Peyer's patch (tissue), 4 donors: ENCODE measurements at regions not wholly inside any gene's neighbourhood (a gene's known extent, or its start where the extent isn't known, plus 50 kb on each side); places are given as distances from the start of the nearest gene placed in this dataset.

Experiments used
- DNase-seq, 3 donors: peaks; one replicate each; pipeline ENCODE4 v3.0.0-alpha.2; 2017 to 2019
- H3K27ac ChIP-seq, 4 donors: fragments of 200-600 bp; sonication (generic); one replicate each; pipeline ENCODE4 v1.5.1; 2016 to 2019
- H3K27me3 ChIP-seq, 2 donors: fragments of 200-600 bp; sonication (generic); one replicate each; pipeline ENCODE4 v1.5.1; 2019
- H3K36me3 ChIP-seq, 3 donors: fragments of 200-600 bp; sonication (generic); one replicate each; pipeline ENCODE4 v1.5.1; 2016 to 2019
- H3K4me1 ChIP-seq, 4 donors: fragments of 200-600 bp; sonication (generic); one replicate each; pipeline ENCODE4 v1.5.1; 2016 to 2019
- H3K4me3 ChIP-seq, 4 donors: fragments of 200-600 bp; sonication (generic); 1 replicate in 3 of 4; 2 replicates in 1 of 4; pipeline ENCODE4 v1.5.1; 2016 to 2019; ENCODE audit warnings: mild to moderate bottlenecking in 1 of 4
- H3K9me3 ChIP-seq, 4 donors: fragments of 200-600 bp; sonication (generic); one replicate each; pipeline ENCODE4 v1.5.1; 2016 to 2019; ENCODE audit warnings: mild to moderate bottlenecking in 1 of 4
- CTCF ChIP-seq, 6 experiments: fragments of 450-650 bp in 4 of 6; fragments of 200-600 bp in 2 of 6; sonication (generic) in 1 of 6; IDR thresholded peaks; one replicate each; pipeline ENCODE4 v1.5.1; 2017 to 2019; ENCODE audit warnings: antibody characterized with exemption in 6 of 6, mild to moderate bottlenecking in 3 of 6, moderate library complexity in 1 of 6
- POLR2A ChIP-seq, 2 donors: fragments of 450-650 bp; IDR thresholded peaks; one replicate each; pipeline ENCODE4 v1.5.1; 2017; ENCODE audit warnings: antibody characterized with exemption in 2 of 2, mild to moderate bottlenecking in 2 of 2, moderate library complexity in 2 of 2

GRCh38 chr14:22487941-22488340, 101.1 kb downstream of the DAD1 start:
- Histone ChIP-seq H3K4me1 (no peaks in the 10 kb centered on the region), H3K36me3 (no peaks in the 10 kb centered on the region), H3K4me3 (no peak overlapping the region), H3K27me3 (no peaks in the 10 kb centered on the region), H3K27ac (peak overlapping the region in 2 of 4 donors; percentile 62 to 75), H3K9me3 (no peaks in the 10 kb centered on the region)
- TF ChIP-seq POLR2A (IDR thresholded peaks at IDR 0.05) (no peak), CTCF (IDR thresholded peaks at IDR 0.05) (no peak)
- DNase-seq: no peak

GRCh38 chr14:22487401-22487800, 101.6 kb downstream of the DAD1 start:
- H3K9me3 ChIP-seq: no peaks in the 10 kb centered on the region
- TF ChIP-seq CTCF (IDR thresholded peaks at IDR 0.05) (no peak), POLR2A (IDR thresholded peaks at IDR 0.05) (no peak)
- no peak for DNase-seq
- H3K27me3 ChIP-seq: no peaks in the 10 kb centered on the region
- no peaks in the 10 kb centered on the region for H3K36me3 ChIP-seq
- H3K27ac ChIP-seq: peak overlapping the region in 1 of 4 donors; percentile 62
- no peaks in the 10 kb centered on the region for H3K4me1 ChIP-seq
- H3K4me3 ChIP-seq: no peak overlapping the region

- no peak for DNase-seq
- peak overlapping the region in 2 of 4 donors; percentile 38 to 74 for H3K27ac ChIP-seq
- H3K36me3 ChIP-seq: no peaks in the 10 kb centered on the region
- no peak overlapping the region for H3K4me3 ChIP-seq
- H3K27me3 ChIP-seq: no peaks in the 10 kb centered on the region
- no peaks in the 10 kb centered on the region for H3K9me3 ChIP-seq
- TF ChIP-seq CTCF (IDR thresholded peaks at IDR 0.05): no peak
- TF ChIP-seq POLR2A (IDR thresholded peaks at IDR 0.05): no peak
- H3K4me1 ChIP-seq: no peaks in the 10 kb centered on the region
These were observed 102.3 kb downstream of the DAD1 start for GRCh38 chr14:22486675-22487074.

GRCh38 chr14:22485649-22486048, 103.4 kb downstream of the DAD1 start:
- no peak for TF ChIP-seq CTCF (IDR thresholded peaks at IDR 0.05)
- TF ChIP-seq POLR2A (IDR thresholded peaks at IDR 0.05): no peak
- Histone ChIP-seq H3K27ac (peak overlapping the region in 2 of 4 donors; percentile 38 to 74), H3K9me3 (no peaks in the 10 kb centered on the region), H3K4me3 (no peak overlapping the region), H3K36me3 (no peaks in the 10 kb centered on the region), H3K27me3 (no peaks in the 10 kb centered on the region), H3K4me1 (no peaks in the 10 kb centered on the region)
- no peak for DNase-seq

- Histone ChIP-seq H3K36me3 (no peaks in the 10 kb centered on the region), H3K4me1 (no peaks in the 10 kb centered on the region), H3K27ac (peak overlapping the region in 2 of 4 donors; percentile 61 to 74), H3K27me3 (no peaks in the 10 kb centered on the region), H3K4me3 (no peak overlapping the region), H3K9me3 (no peaks in the 10 kb centered on the region)
- DNase-seq: no peak
- no peak for TF ChIP-seq CTCF (IDR thresholded peaks at IDR 0.05)
- no peak for TF ChIP-seq POLR2A (IDR thresholded peaks at IDR 0.05)
These were observed 103.8 kb downstream of the DAD1 start for GRCh38 chr14:22485178-22485577.

- Histone ChIP-seq H3K4me3 (no peak overlapping the region), H3K27ac (peak overlapping the region in 2 of 4 donors; percentile 61 to 74), H3K27me3 (no peaks in the 10 kb centered on the region), H3K36me3 (no peaks in the 10 kb centered on the region), H3K4me1 (no peaks in the 10 kb centered on the region), H3K9me3 (no peaks in the 10 kb centered on the region)
- TF ChIP-seq POLR2A (IDR thresholded peaks at IDR 0.05): no peak
- no peak for TF ChIP-seq CTCF (IDR thresholded peaks at IDR 0.05)
- DNase-seq: no peak
These were observed 104.4 kb downstream of the DAD1 start for GRCh38 chr14:22484632-22485031.
